ENCODE measurements at regions not wholly inside any gene's neighbourhood (a gene's known extent, or its start where the extent isn't known, plus 50 kb on each side); places are given as distances from the start of the nearest gene placed in this dataset.

GRCh38 chr12:127898616-127899015 is 368.4 kb upstream of the TMEM132C start:
- no peak for TF ChIP-seq CTCF (IDR thresholded peaks at IDR 0.05)
- Histone ChIP-seq H3K9me3 (no peaks in the 10 kb centered on the region), H3K27me3 (no peaks in the 10 kb centered on the region), H3K4me1 (no peaks in the 10 kb centered on the region), H3K4me3 (no peak overlapping the region), H3K36me3 (no peaks in the 10 kb centered on the region), H3K27ac (no peak overlapping the region)
- no peak for ATAC-seq
- no peak for DNase-seq
- intact Hi-C loops (cut with DNase I), result no loop called here

DNA sequence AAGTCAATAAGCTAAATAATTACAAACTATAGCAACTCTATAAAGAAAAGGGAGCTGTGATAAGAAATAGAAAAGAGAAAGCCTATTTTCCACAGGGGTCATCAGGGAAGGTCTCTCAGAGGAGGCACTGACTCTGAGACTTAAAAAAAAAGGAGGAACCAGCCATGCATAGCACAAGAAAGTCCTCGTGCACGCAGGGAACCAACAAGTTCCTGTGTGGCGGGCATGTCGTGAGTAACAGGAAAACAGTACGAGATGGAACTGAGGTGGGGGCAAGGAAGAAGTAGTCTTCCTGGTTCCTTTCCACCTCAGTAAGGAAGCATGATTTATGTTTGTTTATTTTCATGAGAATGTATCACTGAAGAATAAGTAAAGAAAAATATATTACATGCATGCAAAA is 367.0 kb upstream of the TMEM132C start:
- intact Hi-C loops (cut with DNase I), result no loop called here
- H3K9me3 ChIP-seq, result no peaks in the 10 kb centered on the region
- DNase-seq (no peak), ATAC-seq (no peak)
- no peaks in the 10 kb centered on the region for H3K4me1 ChIP-seq
- no peak overlapping the region for H3K4me3 ChIP-seq
- no peaks in the 10 kb centered on the region for H3K36me3 ChIP-seq
- H3K27me3 ChIP-seq, result no peaks in the 10 kb centered on the region
- no peak for TF ChIP-seq CTCF (IDR thresholded peaks at IDR 0.05)
- H3K27ac ChIP-seq, result no peak overlapping the region

- Histone ChIP-seq H3K4me1 (no peaks in the 10 kb centered on the region), H3K27me3 (no peaks in the 10 kb centered on the region), H3K9me3 (no peaks in the 10 kb centered on the region), H3K4me3 (no peak overlapping the region), H3K27ac (no peak overlapping the region), H3K36me3 (no peaks in the 10 kb centered on the region)
- no peak for ATAC-seq
- no peak for DNase-seq
- intact Hi-C loops (cut with DNase I), result no loop called here
- TF ChIP-seq CTCF (IDR thresholded peaks at IDR 0.05), result no peak
Measured at GRCh38 chr12:127900386-127900785, 366.6 kb upstream of the TMEM132C start.

DNA sequence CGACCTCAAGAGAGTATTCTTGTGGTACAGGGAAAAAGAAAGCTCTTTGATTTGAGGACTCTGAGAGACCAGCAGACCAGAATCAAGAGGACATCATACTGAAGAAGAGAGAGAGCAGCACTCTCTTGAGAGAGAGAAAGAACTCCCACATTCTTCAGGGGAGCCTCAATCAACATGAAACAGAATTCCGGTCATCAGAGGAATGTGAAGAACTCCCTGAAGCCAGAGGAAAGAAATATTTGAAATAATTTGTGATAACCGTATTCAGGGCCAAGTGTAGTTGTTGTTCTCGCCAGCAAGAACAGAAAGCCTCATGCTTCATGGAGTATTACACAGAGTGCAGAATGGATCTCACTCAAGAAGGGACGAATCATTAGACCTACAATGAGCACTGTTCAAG is 363.8 kb upstream of the TMEM132C start:
- no peaks in the 10 kb centered on the region for H3K27me3 ChIP-seq
- no peak overlapping the region for H3K4me3 ChIP-seq
- DNase-seq, result no peak
- intact Hi-C loops (cut with DNase I), result no loop called here
- H3K4me1 ChIP-seq, result no peaks in the 10 kb centered on the region
- no peaks in the 10 kb centered on the region for H3K9me3 ChIP-seq
- H3K27ac ChIP-seq, result no peak overlapping the region
- ATAC-seq, result no peak
- no peak for TF ChIP-seq CTCF (IDR thresholded peaks at IDR 0.05)
- H3K36me3 ChIP-seq, result no peaks in the 10 kb centered on the region

DNA sequence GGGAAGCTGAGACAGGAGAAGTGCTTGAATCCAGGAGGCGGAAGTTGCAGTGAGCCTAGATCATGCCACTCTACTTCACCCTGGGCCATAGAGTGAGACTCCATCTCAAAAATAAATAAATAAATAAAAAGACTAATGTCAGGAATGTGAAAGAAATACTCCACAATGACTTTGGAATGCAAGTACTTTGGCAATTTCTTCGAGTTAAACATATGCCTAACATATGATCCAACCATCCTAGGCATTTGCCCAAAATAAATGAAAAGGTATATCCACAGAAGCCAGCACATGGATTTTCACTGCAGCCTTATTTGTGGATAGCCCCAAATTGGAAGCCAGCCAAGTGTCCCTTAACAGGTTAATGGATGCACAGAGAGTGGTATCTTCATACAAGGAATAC is 357.9 kb upstream of the TMEM132C start:
- no peak for TF ChIP-seq CTCF (IDR thresholded peaks at IDR 0.05)
- intact Hi-C loops (cut with DNase I), result no loop called here
- Histone ChIP-seq H3K4me1 (no peaks in the 10 kb centered on the region), H3K27ac (no peak overlapping the region), H3K36me3 (no peaks in the 10 kb centered on the region), H3K9me3 (no peaks in the 10 kb centered on the region), H3K4me3 (no peak overlapping the region), H3K27me3 (no peaks in the 10 kb centered on the region)
- no peak for ATAC-seq
- DNase-seq, result no peak

- DNase-seq (no peak), ATAC-seq (no peak)
- Histone ChIP-seq H3K4me3 (no peak overlapping the region), H3K36me3 (no peaks in the 10 kb centered on the region), H3K27me3 (no peaks in the 10 kb centered on the region), H3K9me3 (no peaks in the 10 kb centered on the region), H3K4me1 (no peaks in the 10 kb centered on the region), H3K27ac (no peak overlapping the region)
- intact Hi-C loops (cut with DNase I), result no loop called here
- no peak for TF ChIP-seq CTCF (IDR thresholded peaks at IDR 0.05)
Measured at GRCh38 chr12:127911291-127911690, 355.7 kb upstream of the TMEM132C start.

Measured in upper lobe of right lung (tissue), 1 donor.